GM23338 (cell line): ENCODE measurements at regions not wholly inside any gene's neighbourhood (a gene's known extent, or its start where the extent isn't known, plus 50 kb on each side); places are given as distances from the start of the nearest gene placed in this dataset.

ENCODE experiments used
- ATAC-seq: fragments of 200-7000 bp; cut with Tn5 transposase; 3 replicates; pipeline ENCODE4 v1.9.1; 2020
- DNase-seq: peaks from one replicate; pipeline ENCODE4 v3.0.0-alpha.2; 2015; ENCODE audit warnings: low spot score
- H2AFZ ChIP-seq: fragments of 200-600 bp; sonication (generic); 2 replicates; pipeline ENCODE4 v1.8.0; 2016; ENCODE audit warnings: antibody characterized with exemption, mild to moderate bottlenecking, moderate library complexity
- H3F3A ChIP-seq: fragments of 200-600 bp; sonication (generic); replicated peaks from 2 replicates; pipeline ENCODE4 v1.8.0; 2017; ENCODE audit warnings: antibody characterized with exemption, mixed run types, low read depth
- H3K27ac ChIP-seq: fragments of 200-600 bp; sonication (generic); 2 replicates; pipeline ENCODE4 v1.6.1; 2016; ENCODE audit warnings: low read depth
- H3K27me3 ChIP-seq: fragments of 200-600 bp; sonication (generic); 2 replicates; pipeline ENCODE4 v1.8.0; 2016; ENCODE audit warnings: mild to moderate bottlenecking, mixed run types, moderate library complexity; ENCODE audit not compliant: insufficient read depth
- H3K36me3 ChIP-seq: fragments of 200-600 bp; sonication (generic); 2 replicates; pipeline ENCODE4 v1.8.0; 2016; ENCODE audit warnings: mild to moderate bottlenecking; ENCODE audit not compliant: insufficient read depth
- H3K4me1 ChIP-seq: fragments of 200-600 bp; sonication (generic); 2 replicates; pipeline ENCODE4 v1.8.0; 2016; ENCODE audit warnings: mild to moderate bottlenecking, moderate library complexity; ENCODE audit not compliant: insufficient read depth
- H3K4me2 ChIP-seq: fragments of 200-600 bp; sonication (generic); 2 replicates; pipeline ENCODE4 v1.7.1; 2017; ENCODE audit warnings: mixed run types
- H3K4me3 ChIP-seq: fragments of 200-600 bp; sonication (generic); 2 replicates; pipeline ENCODE4 v1.6.1; 2016; ENCODE audit warnings: mixed run types
- H3K79me2 ChIP-seq: fragments of 200-600 bp; sonication (generic); replicated peaks from 2 replicates; pipeline ENCODE4 v1.8.0; 2017; ENCODE audit warnings: mild to moderate bottlenecking; ENCODE audit not compliant: insufficient read depth
- H3K9me2 ChIP-seq: fragments of 200-600 bp; sonication (generic); 2 replicates; pipeline ENCODE4 v1.8.0; 2017; ENCODE audit not compliant: insufficient read depth
- H4K20me1 ChIP-seq: fragments of 200-600 bp; sonication (generic); replicated peaks from 2 replicates; pipeline ENCODE4 v1.8.0; 2017; ENCODE audit warnings: mild to moderate bottlenecking; ENCODE audit not compliant: insufficient read depth
- H3K27ac Mint-ChIP-seq: 2 replicates; pipeline ENCODE4 v1.8.0; 2020; ENCODE audit warnings: inconsistent platforms, mild to moderate bottlenecking, moderate library complexity, mixed read lengths
- H3K27me3 Mint-ChIP-seq: 3 replicates; pipeline ENCODE4 v1.8.0; 2022; ENCODE audit warnings: low read depth, mild to moderate bottlenecking, moderate library complexity, mixed read lengths, inconsistent platforms; ENCODE audit not compliant: insufficient read depth, poor library complexity
- H3K36me3 Mint-ChIP-seq: 3 replicates; pipeline ENCODE4 v1.8.0; 2021; ENCODE audit warnings: low read depth, mild to moderate bottlenecking, inconsistent platforms, moderate library complexity, mixed read lengths
- H3K4me1 Mint-ChIP-seq: 3 replicates; pipeline ENCODE4 v1.8.0; 2020; ENCODE audit warnings: mild to moderate bottlenecking, inconsistent platforms, mixed read lengths
- H3K4me3 Mint-ChIP-seq: 3 replicates; pipeline ENCODE4 v1.8.0; 2021; ENCODE audit warnings: moderate library complexity, mild to moderate bottlenecking, inconsistent platforms, mixed read lengths
- H3K9me3 Mint-ChIP-seq: 3 replicates; pipeline ENCODE4 v1.8.0; 2020; ENCODE audit warnings: moderate library complexity, mild to moderate bottlenecking, inconsistent platforms, mixed read lengths
- CREB1 ChIP-seq: fragments of 250-450 bp; sonication (Bioruptor Pico); IDR thresholded peaks from 2 replicates; pipeline ENCODE4 v1.5.0; 2020; ENCODE audit warnings: low read depth, mild to moderate bottlenecking, moderate library complexity

- Histone ChIP-seq H3F3A (no peaks in the 10 kb centered on the region), H3K27ac (no peak overlapping the region), H2AFZ (no peak overlapping the region), H3K4me2 (no peak overlapping the region), H3K27me3 (no peaks in the 10 kb centered on the region), H3K4me1 (no peaks in the 10 kb centered on the region), H3K4me3 (no peak overlapping the region), H3K36me3 (no peaks in the 10 kb centered on the region), H3K79me2 (no peaks in the 10 kb centered on the region), H4K20me1 (no peaks in the 10 kb centered on the region), H3K9me2 (no peaks in the 10 kb centered on the region)
- no peaks in the 10 kb centered on the region for H3K9me3 Mint-ChIP-seq
- no peaks in the 10 kb centered on the region for H3K27me3 Mint-ChIP-seq
- ATAC-seq (no peak), DNase-seq (no peak)
- H3K36me3 Mint-ChIP-seq: no peaks in the 10 kb centered on the region
- H3K4me3 Mint-ChIP-seq: no peak overlapping the region
- TF ChIP-seq CREB1 (CRISPR knock-in tag): no peak
- no peak overlapping the region for H3K27ac Mint-ChIP-seq
- H3K4me1 Mint-ChIP-seq: no peaks in the 10 kb centered on the region
Measured at GRCh38 chrX:34891391-34891790, 51.2 kb upstream of the FAM47B start.
